NCI-H510A treated with DMSO at 0.1 percent for 48 hours (cell line): ENCODE measurements at regions not wholly inside any gene's neighbourhood (a gene's known extent, or its start where the extent isn't known, plus 50 kb on each side); places are given as distances from the start of the nearest gene placed in this dataset.
"Not testable (repeated sequence)": the region's sequence is repeated elsewhere in the genome, so short reads cannot be mapped to it uniquely, and the experiment has no call there.

Experiments
- DNase-seq: peaks from one replicate; lab custom pipeline; 2025; lab: John Stamatoyannopoulos, UW

DNA sequence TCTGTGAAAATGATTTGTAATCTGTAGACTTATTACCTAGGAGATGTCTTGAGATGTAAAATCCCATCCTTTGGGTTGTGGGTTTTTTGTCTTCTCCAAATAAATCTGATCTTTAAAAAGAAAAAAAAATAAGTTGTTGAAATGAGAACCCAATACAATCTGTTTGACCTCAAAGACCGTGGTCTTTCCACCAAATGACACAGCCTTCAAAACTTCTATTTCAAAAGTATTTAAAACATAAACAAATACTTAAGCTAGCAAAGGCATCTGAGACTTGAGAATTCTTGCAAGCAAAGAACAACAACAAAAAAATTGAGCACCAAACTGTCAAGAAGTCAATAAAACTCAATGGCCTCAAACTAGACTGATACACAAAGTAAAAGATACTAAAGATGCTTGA is 67.9 kb upstream of the HECW1 start:
- DNase-seq = no peak

DNA sequence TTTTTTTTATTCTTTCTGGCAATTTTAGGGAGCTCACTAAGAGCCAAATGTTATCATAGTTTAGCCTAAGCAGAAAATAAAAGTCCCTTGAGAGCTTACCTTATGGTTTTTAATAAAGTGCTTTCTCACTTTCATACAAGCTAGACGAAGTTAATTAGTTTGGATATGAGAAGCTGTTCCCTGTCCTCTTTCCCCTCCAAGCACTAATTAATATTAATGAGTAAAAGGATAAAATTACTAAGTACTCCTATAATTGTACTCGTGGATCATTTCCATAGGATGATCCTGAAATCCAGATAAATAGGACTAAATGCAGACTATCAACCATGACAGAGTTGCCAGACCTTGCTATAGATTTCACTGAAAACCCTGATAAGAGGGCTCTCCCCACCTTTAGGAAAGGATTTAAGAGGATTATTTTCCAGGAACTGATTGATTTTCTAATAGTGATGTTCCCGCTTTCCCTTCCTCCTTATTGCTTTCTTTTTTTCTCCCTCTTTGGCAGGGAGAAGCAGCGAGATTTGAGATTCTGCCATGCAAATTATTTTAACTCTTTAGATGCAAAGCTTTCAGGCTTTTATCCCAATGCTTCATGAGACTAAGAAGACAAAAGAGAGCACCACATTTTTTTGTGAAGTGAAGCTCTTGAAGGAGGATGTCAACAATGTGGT is 58.3 kb upstream of the HECW1 start:
- no peak for DNase-seq

DNA sequence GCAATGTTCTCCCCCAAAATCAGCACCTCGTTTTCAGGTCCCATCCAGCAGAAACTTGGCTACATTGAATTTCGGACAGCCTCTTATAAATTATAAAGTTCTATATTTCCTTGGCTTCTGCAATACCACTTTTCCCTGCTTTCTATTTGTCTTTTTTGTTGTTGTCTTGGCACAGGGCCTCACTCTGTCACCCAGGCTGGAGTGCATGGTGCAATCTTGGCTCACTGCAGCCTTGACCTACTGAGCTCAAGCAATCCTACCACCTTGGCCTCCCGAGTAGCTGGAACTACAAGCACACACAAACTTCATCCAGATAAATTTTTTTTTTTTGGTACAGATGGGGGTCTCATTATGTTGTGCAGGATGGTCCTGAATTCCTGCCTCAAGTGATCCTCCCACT is 55.3 kb upstream of the HECW1 start:
- no peak for DNase-seq

DNA sequence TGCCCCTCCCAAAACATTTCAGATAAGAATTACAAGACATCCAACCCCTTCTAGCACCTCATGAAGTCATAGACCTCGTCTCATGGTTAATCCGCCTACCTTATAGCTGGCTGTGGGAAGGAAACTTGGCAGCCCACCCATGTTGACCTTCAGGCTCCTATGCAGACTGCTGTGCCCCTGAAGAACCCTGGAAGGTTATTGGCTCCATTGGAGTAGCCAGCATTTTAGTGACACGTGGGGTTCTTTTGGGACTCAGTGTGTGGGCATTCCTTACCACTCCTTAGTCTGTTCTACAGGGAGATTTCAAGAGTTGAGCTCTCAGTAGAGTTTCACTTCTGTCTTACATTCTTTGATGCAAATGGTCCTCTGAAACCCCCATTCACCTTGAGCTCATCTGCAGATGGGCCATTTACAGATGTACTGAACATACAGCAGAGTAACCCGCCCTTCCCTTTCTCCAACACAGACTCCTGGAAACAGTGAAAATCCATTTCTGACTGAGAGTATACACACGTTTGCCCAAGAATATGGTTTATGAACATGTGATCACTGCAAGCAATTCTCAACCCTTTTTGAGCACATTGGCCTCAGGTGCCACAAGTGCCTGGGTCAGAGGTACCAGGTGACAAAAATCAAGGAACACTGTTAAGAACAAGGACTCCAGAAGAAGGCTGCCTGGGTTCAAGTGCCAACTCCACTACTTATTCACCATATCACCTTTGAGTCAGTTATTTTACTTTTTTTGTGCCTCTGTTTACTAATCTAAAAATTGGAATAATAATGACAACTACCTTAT is 54.0 kb upstream of the HECW1 start:
- peak; percentile 3 for DNase-seq

DNA sequence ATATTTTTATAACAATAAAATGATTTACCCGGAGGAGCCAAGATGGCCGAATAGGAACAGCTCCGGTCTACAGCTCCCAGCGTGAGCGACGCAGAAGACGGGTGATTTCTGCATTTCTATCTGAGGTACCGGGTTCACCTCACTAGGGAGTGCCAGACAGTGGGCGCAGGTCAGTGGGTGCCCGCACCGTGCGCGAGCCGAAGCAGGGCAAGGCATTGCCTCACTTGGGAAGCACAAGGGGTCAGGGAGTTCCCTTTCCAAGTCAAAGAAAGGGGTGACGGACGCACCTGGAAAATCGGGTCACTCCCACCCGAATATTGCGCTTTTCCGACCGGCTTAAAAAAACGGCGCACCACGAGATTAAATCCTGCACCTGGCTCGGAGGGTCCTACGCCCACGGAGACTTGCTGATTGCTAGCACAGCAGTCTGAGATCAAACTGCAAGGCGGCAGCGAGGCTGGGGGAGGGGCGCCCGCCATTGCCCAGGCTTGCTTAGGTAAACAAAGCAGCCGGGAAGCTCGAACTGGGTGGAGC is 53.3 kb upstream of the HECW1 start:
- not testable (repeated sequence) for DNase-seq
